ENCODE measurements at regions not wholly inside any gene's neighbourhood (a gene's known extent, or its start where the extent isn't known, plus 50 kb on each side); places are given as distances from the start of the nearest gene placed in this dataset.

DNA sequence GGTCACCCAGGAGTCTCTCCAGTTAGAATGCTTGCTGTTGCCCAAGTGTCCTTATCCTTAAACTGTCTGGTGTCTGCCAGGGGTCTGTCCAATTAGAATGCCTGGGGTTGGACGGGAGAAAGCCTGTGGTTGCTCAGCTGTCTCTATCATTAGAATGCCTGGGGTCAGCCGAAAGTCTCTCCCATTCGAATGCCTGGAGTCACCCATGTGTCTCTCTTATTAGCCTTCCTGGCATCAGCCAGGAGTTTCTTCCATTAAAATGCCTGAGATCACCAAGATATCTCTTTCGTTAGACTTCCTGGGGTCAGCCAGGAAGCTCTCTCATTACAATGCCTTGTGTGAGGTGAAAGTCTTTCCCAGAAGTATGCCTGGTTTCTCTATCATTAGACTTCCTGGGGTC lies 1521.0 kb downstream of the UQCRFS1 start:
- DNase-seq (ENCODE audit: low spot score) = no peak

GRCh38 chr19:27689734-27690241 lies 1523.2 kb downstream of the UQCRFS1 start:
- no peak for DNase-seq (ENCODE audit: low spot score)

- DNase-seq (ENCODE audit: low spot score) = no peak
These were observed 1528.7 kb downstream of the UQCRFS1 start for GRCh38 chr19:27684293-27684692.

DNA sequence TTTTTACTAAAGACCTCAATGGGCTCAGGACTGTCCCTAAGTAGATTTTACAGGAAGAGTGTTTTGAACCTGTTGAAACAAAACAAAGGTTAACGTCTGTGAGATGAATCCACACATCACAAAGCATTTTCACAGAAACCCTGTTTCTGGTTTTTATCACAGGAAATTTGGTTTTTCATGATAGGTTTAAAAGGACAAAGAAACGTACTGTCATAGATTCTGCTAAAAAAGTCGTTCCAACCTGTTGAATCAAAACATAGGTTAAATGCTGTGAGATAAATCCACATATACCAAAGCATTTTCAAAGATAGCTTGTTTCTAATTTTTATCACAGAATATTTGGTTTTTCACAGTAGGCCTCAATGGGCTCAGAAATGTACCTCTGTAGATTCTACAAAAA lies 1531.0 kb downstream of the UQCRFS1 start:
- DNase-seq (ENCODE audit: low spot score) = no peak

DNA sequence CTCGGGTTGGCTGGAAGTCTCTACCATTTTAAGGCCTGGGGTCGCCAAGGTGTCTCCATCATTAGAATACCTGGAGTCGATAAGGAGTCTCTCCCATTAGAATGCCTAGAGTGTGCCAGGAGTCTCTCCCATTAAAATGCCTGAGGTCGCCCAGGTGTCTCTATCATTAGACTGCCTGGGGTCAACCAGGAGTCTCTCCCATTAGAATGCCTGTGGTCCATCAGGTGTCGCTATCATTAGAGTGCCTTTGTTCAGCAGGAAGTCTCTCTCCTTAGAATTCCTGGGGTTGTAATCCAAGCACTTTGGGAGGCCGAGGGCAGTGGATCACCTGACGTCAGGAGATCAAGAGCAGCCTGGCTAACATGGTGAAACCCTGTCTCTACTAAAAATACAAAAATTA lies 1533.0 kb downstream of the UQCRFS1 start:
- no peak for DNase-seq (ENCODE audit: low spot score)

GRCh38 chr19:27679399-27679798 lies 1533.6 kb downstream of the UQCRFS1 start:
- no peak for DNase-seq (ENCODE audit: low spot score)

DNA sequence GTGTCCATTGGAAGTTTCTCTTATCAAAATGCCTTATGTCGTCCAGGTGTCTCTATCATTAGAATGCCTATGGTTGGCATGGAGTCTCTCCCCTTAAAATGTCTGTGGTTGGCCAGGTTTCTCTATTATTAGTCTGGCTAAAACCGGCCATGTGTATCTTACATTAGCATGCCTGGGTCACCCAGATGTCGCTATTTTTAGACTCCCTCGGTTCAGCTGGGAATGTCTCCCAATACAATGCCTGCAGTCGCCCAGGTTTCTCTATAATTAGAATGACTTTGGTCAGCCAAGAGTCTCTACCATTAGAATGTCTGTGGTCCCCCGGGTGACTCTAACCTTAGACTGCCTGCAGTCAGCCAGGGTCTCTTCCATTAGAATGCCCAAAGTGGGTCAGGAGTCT lies 1536.1 kb downstream of the UQCRFS1 start:
- no peak for DNase-seq (ENCODE audit: low spot score)

GRCh38 chr19:27676334-27676733 lies 1536.6 kb downstream of the UQCRFS1 start:
- no peak for DNase-seq (ENCODE audit: low spot score)

DNA sequence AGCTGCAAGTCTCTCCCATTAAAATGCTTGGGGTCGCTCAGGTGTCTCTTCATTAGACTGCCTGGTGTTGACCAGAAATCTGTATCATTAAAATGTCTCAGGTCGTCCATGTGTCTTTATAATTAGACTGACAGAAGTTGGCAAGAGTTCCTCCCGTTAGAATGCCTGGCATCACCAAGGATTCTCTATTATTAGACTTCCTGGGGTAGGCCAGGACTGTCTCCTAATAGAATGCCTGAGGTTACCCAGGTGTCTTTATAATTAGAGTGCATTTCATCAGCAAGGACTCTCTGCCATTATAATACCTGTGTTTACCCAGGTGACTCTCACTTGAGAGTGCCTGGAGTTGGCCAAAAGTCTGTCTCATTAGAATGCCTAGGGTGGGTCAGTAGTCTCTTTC lies 1537.2 kb downstream of the UQCRFS1 start:
- DNase-seq (ENCODE audit: low spot score) = no peak

DNA sequence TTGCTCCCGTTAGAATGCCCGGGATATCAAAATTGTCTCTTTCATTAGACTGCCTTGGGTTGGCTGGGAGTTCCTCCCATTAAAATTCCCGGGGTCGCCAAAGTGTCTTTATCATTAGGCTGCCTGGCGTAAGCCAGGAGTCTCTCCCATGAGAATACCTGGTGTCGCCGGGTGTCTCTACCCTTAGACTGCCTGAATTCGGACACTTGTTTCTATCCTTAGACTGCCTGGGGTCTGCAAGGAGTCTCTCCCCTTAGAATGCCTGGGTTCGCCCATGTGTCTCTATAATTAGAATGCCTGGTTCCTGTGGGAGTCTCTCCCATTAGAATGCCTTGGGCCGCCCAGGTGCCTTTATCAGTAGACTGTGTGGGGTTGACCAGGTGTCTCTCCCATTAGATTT lies 1538.2 kb downstream of the UQCRFS1 start:
- DNase-seq (ENCODE audit: low spot score) = no peak

- DNase-seq (ENCODE audit: low spot score) = no peak
These were observed 1539.0 kb downstream of the UQCRFS1 start for GRCh38 chr19:27673986-27674385.

GRCh38 chr19:27672309-27673047 lies 1540.5 kb downstream of the UQCRFS1 start:
- no peak for DNase-seq (ENCODE audit: low spot score)

DNA sequence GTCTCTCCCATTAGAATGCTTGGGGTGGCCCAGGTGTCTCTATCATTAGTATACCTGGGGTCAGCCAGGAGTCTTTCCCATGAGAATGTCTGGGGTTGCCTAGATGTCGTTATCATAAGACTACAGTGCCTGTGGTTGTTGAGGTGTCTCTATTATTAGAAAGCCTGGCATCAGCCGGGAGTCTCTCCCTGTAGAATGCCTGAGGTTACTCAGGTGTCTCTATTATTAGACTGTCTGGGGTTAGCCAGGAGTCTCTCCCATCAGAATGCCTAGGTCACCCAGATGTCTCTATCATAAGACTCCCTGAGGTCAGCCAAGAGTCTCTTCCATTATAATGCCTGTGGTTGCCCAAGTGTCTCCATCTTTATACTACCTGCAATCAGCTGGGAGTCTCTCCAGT lies 1541.1 kb downstream of the UQCRFS1 start:
- DNase-seq (ENCODE audit: low spot score) = no peak

DNA sequence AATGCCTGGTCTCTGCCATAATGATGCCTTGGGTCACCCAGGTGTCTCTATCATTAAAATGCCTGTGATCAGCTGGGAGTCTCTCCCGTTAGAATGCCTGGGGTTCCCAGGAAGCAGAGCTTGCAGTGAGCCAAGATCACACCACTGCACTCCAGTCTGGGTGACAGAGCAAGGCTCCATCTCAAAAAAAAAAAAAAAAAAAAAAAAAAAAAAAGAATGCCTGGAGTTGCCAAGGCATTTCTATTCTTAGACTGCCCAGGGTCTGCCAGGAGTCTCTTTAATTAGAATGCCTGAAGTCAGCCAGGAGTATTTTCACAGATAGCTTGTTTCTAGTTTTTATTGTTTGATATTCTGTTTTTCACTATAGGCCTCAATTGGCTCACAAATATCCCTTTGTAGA lies 1552.5 kb downstream of the UQCRFS1 start:
- DNase-seq (ENCODE audit: low spot score) = no peak

- no peak for DNase-seq (ENCODE audit: low spot score)
These were observed 1555.5 kb downstream of the UQCRFS1 start for GRCh38 chr19:27657271-27658051.

DNA sequence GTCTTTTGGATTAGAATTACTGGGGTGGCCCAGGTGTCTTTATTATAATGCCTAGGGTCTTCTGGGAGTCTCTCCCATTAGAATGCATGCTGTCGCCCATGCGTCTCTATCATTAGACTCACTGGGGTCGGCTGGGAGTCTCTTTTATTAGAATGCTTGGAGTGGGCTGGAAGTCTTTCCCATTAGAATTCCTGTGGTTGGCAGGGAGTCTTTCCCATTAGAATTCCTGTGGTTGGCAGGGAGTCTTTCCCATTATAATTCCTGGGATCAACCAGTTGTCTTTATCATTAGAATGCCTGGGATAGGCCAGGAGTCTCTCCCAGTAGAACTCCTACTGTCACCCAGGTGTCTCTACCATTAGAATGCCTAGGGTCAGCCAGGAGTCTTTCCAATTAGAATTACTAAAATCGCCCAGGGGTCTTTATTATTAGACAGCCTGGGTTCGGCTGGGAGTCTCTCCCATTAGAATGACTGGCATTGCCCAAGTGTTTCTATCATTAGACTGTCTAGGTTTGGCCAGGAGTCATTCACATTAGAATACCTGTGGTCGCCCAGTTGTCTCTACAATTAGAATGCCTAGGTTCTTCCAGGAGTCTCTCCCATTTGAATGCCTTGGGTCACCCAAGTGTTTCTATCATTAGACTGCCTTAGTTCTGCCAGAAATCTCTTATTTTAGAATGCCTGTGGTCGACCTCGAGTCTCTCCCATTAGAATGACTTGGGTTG lies 1558.5 kb downstream of the UQCRFS1 start:
- DNase-seq (ENCODE audit: low spot score) = no peak

- DNase-seq (ENCODE audit: low spot score) = no peak
These were observed 1560.2 kb downstream of the UQCRFS1 start for GRCh38 chr19:27652796-27653195.

- DNase-seq (ENCODE audit: low spot score) = no peak
These were observed 1560.7 kb downstream of the UQCRFS1 start for GRCh38 chr19:27652281-27652680.

DNA sequence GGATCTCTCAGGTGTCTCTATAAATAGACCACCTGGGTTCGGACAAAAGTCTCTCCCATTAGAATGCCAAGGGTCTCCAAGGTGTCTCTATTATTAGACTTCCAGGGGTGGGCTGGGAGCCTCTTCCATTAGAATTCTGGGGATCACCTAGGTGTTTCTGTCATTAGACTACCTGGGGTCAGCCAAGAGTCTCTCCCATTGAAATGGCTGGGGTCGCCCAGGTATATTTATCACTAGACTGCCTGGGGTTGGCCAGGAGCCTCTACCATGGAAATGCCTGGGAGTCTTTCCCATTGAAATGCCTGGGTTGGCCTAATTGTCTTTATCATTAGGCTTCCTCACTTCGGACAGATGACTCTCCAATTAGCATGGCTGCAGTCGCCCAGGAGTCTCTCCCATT lies 1565.5 kb downstream of the UQCRFS1 start:
- DNase-seq (ENCODE audit: low spot score) = no peak

DNA sequence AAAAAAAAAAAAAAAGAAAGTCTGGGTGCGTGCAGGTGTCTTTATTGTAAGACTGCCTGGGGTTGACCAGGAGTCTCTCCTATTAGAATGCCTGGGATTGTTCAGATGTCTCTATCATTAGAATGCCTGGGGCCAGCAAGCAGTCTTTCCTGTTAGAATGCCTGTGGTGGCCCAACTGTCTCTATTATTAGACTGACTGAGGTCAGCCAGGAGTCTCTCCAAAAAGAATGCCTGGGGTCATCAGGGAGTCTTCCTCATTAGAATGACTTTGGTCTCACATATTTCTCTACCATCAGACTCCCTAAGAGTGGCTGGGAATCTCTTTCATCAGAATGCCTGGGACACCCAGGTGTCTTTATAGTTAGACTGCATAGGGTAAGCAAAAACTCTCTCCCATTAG lies 1577.5 kb downstream of the UQCRFS1 start:
- DNase-seq (ENCODE audit: low spot score) = no peak

GRCh38 chr19:27618006-27618405 lies 1594.9 kb downstream of the UQCRFS1 start:
- DNase-seq (ENCODE audit: low spot score) = no peak

- DNase-seq (ENCODE audit: low spot score) = no peak
These were observed 1632.0 kb downstream of the UQCRFS1 start for GRCh38 chr19:27580906-27581305.
